ENCODE measurements at regions not wholly inside any gene's neighbourhood (a gene's known extent, or its start where the extent isn't known, plus 50 kb on each side); places are given as distances from the start of the nearest gene placed in this dataset.

- ChIA-PET POLR2A (no interaction called here), CTCF (no interaction called here)
- no peak for DNase-seq (ENCODE audit: low read depth, low spot score)
- H3K27ac ChIP-seq (ENCODE audit: low read length): no peak overlapping the region
- H3K36me3 ChIP-seq (ENCODE audit: control insufficient read depth, insufficient read depth, low read length): no peaks in the 10 kb centered on the region
- no TSS peak for BruUV-seq (replicated peaks)
- intact Hi-C loops (cut with micrococcal nuclease; ENCODE audit: unreplicated experiment) (no loop called here), in situ Hi-C loops (cut with HindIII; ENCODE audit: low pct_unique_long_range_greater_than_20kb, low sequenced_read_pairs) (no loop called here)
- H3K27me3 ChIP-seq (ENCODE audit: control insufficient read depth, insufficient read depth, low read length): no peaks in the 10 kb centered on the region
- no peak for ATAC-seq
- no peaks in the 10 kb centered on the region for H3K9me3 ChIP-seq (ENCODE audit: control insufficient read depth, insufficient read depth, low read depth, low read length)
- no peak for TF ChIP-seq POLR2AphosphoS5 (IDR thresholded peaks at IDR 0.05; ENCODE audit: low read depth, low read length)
- TF ChIP-seq SIN3A (IDR thresholded peaks at IDR 0.05; ENCODE audit: borderline replicate concordance, insufficient read depth, low read depth, low read length): no peak
- no peak for TF ChIP-seq TCF7L2 (IDR thresholded peaks at IDR 0.05; ENCODE audit: low read depth, low read length)
- no peak for TF ChIP-seq REST (IDR thresholded peaks at IDR 0.05; ENCODE audit: insufficient read depth in 1 of 2, low read depth in 2 of 2, low read length in 1 of 2)
- TF ChIP-seq CTCF (IDR thresholded peaks at IDR 0.05): no peak
- H3K4me1 ChIP-seq (ENCODE audit: control insufficient read depth, insufficient read depth, low read length): no peaks in the 10 kb centered on the region
- no peak overlapping the region for H3K4me3 ChIP-seq (ENCODE audit: low read depth in 2 of 2, low read length in 2 of 2)
Measured at GRCh38 chrX:2592279-2592678, 91.5 kb upstream of the DHRSX start.

- no peak for TF ChIP-seq TCF7L2 (IDR thresholded peaks at IDR 0.05; ENCODE audit: low read depth, low read length)
- TF ChIP-seq CTCF (IDR thresholded peaks at IDR 0.05): no peak
- TF ChIP-seq SIN3A (IDR thresholded peaks at IDR 0.05; ENCODE audit: borderline replicate concordance, insufficient read depth, low read depth, low read length): no peak
- no peak for TF ChIP-seq REST (IDR thresholded peaks at IDR 0.05; ENCODE audit: insufficient read depth in 1 of 2, low read depth in 2 of 2, low read length in 1 of 2)
- no peak for TF ChIP-seq POLR2AphosphoS5 (IDR thresholded peaks at IDR 0.05; ENCODE audit: low read depth, low read length)
- Histone ChIP-seq H3K9me3 (ENCODE audit: control insufficient read depth, insufficient read depth, low read depth, low read length) (no peaks in the 10 kb centered on the region), H3K4me3 (ENCODE audit: low read depth in 2 of 2, low read length in 2 of 2) (no peak overlapping the region), H3K27me3 (ENCODE audit: control insufficient read depth, insufficient read depth, low read length) (no peaks in the 10 kb centered on the region), H3K4me1 (ENCODE audit: control insufficient read depth, insufficient read depth, low read length) (no peaks in the 10 kb centered on the region), H3K36me3 (ENCODE audit: control insufficient read depth, insufficient read depth, low read length) (no peaks in the 10 kb centered on the region), H3K27ac (ENCODE audit: low read length) (no peak overlapping the region)
- no TSS peak for BruUV-seq (replicated peaks)
- in situ Hi-C loops (cut with HindIII; ENCODE audit: low pct_unique_long_range_greater_than_20kb, low sequenced_read_pairs) (no loop called here), intact Hi-C loops (cut with micrococcal nuclease; ENCODE audit: unreplicated experiment) (no loop called here)
- no peak for DNase-seq (ENCODE audit: low read depth, low spot score)
- POLR2A ChIA-PET: no interaction called here
- CTCF ChIA-PET: no interaction called here
- ATAC-seq: no peak
Measured at GRCh38 chrX:2589186-2590020, 88.6 kb upstream of the DHRSX start.
